B cell (primary cell): ENCODE measurements at regions not wholly inside any gene's neighbourhood (a gene's known extent, or its start where the extent isn't known, plus 50 kb on each side); places are given as distances from the start of the nearest gene placed in this dataset.

Source experiments
- CTCF ChIP-seq: fragments of 200-600 bp; IDR thresholded peaks from one replicate; pipeline ENCODE4 v1.8.0; 2022; ENCODE audit warnings: antibody characterized with exemption, mild to moderate bottlenecking
- EZH2 ChIP-seq: IDR thresholded peaks from 2 replicates; pipeline ENCODE4 v1.6.1; 2012; ENCODE audit warnings: borderline replicate concordance, low read depth, mild to moderate bottlenecking, moderate library complexity, low read length; ENCODE audit not compliant: insufficient read depth, poor library complexity, severe bottlenecking

GRCh38 chr17:5770441-5771270 lies 186.3 kb upstream of the NLRP1 start:
- no peak for TF ChIP-seq CTCF
- no peak for TF ChIP-seq EZH2
